ENCODE measurements at regions not wholly inside any gene's neighbourhood (a gene's known extent, or its start where the extent isn't known, plus 50 kb on each side); places are given as distances from the start of the nearest gene placed in this dataset.

DNA sequence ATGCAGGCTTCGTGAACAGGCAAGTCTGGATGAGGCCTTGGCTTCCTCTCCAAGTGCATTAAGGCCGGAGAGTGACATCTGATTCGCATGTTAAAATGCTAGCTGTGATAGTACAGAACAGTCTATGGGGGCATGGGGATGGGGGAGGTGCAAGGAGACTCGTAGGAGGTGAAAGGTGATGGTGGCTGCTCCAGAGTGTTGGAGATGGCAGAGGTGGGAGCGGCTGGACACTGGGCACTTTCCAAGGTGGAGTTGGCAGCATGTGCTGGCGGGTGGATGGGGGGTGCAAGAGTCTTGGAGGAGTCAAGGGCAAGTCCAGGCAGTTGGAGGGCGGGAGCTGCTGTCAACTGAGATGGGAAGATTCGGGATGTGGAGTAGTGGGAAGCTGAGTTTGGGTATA, 350.9 kb upstream of the TNRC6C start:
- no peak overlapping the region for H2AFZ ChIP-seq (ENCODE audit: low read length)
- H3K9me3 ChIP-seq (ENCODE audit: low read depth, low read length): no peaks in the 10 kb centered on the region
- peaks cover 5% of the 10 kb centered on the region for H3K4me1 ChIP-seq (ENCODE audit: insufficient read depth, low read length)
- TF ChIP-seq, protein P1, sequence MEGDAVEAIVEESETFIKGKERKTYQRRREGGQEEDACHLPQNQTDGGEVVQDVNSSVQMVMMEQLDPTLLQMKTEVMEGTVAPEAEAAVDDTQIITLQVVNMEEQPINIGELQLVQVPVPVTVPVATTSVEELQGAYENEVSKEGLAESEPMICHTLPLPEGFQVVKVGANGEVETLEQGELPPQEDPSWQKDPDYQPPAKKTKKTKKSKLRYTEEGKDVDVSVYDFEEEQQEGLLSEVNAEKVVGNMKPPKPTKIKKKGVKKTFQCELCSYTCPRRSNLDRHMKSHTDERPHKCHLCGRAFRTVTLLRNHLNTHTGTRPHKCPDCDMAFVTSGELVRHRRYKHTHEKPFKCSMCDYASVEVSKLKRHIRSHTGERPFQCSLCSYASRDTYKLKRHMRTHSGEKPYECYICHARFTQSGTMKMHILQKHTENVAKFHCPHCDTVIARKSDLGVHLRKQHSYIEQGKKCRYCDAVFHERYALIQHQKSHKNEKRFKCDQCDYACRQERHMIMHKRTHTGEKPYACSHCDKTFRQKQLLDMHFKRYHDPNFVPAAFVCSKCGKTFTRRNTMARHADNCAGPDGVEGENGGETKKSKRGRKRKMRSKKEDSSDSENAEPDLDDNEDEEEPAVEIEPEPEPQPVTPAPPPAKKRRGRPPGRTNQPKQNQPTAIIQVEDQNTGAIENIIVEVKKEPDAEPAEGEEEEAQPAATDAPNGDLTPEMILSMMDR (IDR thresholded peaks at IDR 0.05; ENCODE audit: extremely low read depth, low read depth, low read length): no peak
- no peak overlapping the region for H3K4me3 ChIP-seq (ENCODE audit: insufficient read depth, low read length)
- DNase-seq (ENCODE audit: insufficient read length, low spot score, missing footprints): no peak
- no peak overlapping the region for H3K27ac ChIP-seq (ENCODE audit: low read depth, low read length)
- no peaks in the 10 kb centered on the region for H4K20me1 ChIP-seq (ENCODE audit: insufficient read depth, low read length)
- no peaks in the 10 kb centered on the region for H3K79me2 ChIP-seq (ENCODE audit: insufficient read depth, low read length)
- H3K27me3 ChIP-seq (ENCODE audit: insufficient read depth, low read length): peaks cover 12% of the 10 kb centered on the region
- H3K36me3 ChIP-seq (ENCODE audit: insufficient read depth, low read length): no peaks in the 10 kb centered on the region
- no peak overlapping the region for H3K4me2 ChIP-seq (ENCODE audit: insufficient read depth, low read length)

DNA sequence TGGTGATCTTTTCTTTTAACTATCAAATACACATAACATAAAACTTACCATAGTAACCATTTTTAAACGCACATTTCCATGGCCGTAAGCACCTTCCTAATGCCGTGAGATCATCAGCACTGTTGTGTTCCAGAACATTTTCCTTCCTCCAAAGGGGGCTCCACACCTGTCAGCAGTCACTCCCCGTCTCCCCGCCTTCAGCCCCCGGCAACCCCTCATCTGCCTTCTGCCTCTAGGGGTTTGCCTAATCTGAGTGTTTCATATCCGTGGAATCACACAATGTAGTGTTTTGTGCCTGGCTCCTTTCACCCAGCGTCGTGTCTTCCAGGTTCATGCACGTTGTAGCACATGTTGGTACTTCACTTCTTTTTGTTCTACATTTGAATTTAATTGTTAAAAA, 350.1 kb upstream of the TNRC6C start:
- Histone ChIP-seq H3K4me2 (ENCODE audit: insufficient read depth, low read length) (no peak overlapping the region), H3K9me3 (ENCODE audit: low read depth, low read length) (no peaks in the 10 kb centered on the region), H4K20me1 (ENCODE audit: insufficient read depth, low read length) (no peaks in the 10 kb centered on the region), H3K4me1 (ENCODE audit: insufficient read depth, low read length) (no peaks in the 10 kb centered on the region), H3K27me3 (ENCODE audit: insufficient read depth, low read length) (peaks cover 16% of the 10 kb centered on the region), H3K79me2 (ENCODE audit: insufficient read depth, low read length) (no peaks in the 10 kb centered on the region), H3K36me3 (ENCODE audit: insufficient read depth, low read length) (no peaks in the 10 kb centered on the region), H3K4me3 (ENCODE audit: insufficient read depth, low read length) (no peak overlapping the region), H3K27ac (ENCODE audit: low read depth, low read length) (no peak overlapping the region), H2AFZ (ENCODE audit: low read length) (no peak overlapping the region)
- DNase-seq (ENCODE audit: insufficient read length, low spot score, missing footprints): no peak
- TF ChIP-seq, protein P1 (IDR thresholded peaks at IDR 0.05; ENCODE audit: extremely low read depth, low read depth, low read length): no peak

DNA sequence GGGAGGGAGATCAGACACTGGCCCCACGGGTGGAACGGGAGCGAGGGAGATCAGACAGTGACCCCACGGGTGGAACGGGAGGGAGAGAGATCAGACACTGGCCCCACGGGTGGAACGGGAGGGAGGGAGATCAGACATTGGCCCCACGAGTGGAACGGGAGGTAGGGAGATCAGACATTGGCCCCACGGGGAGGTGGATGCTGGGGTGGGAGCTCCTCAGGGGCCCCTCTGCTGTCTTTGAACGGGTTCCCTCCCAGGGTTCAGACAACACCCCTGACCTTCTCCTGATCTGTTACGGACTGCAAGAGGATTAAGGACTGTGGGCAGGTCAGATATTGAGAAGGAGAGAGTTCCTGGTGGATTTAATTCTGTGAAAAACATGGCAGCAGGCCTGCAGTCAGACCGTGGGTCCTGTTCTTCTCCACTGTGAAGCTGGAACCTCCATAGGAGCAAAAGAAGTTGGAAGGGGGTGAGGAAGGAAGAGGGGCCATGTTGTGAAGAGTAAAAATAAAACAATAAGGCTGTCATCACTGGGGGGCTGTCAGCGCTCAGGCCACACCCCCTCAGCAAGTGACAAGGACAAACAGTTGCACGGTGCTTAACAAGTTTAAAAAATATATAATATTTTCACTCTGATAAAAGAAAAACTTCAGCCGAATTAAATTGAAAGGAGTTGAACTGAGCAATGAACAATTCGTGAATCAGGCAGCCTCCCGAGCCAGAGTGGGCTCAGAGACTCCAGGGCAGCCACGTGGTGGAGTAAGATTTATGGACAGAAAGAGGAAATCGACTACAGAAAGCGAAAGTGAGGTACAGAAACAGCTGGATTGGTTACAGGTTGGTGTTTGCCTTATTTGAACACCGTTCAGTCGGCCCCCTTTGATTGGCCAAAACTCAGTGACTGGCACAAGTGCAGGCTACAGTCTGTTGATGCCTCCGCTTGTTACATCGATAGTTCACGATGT, 348.7 kb upstream of the TNRC6C start:
- Histone ChIP-seq H3K36me3 (ENCODE audit: insufficient read depth, low read length) (no peaks in the 10 kb centered on the region), H3K27me3 (ENCODE audit: insufficient read depth, low read length) (peaks cover 16% of the 10 kb centered on the region), H3K79me2 (ENCODE audit: insufficient read depth, low read length) (no peaks in the 10 kb centered on the region), H2AFZ (ENCODE audit: low read length) (peak overlapping the region; percentile 8), H3K4me3 (ENCODE audit: insufficient read depth, low read length) (peak overlapping the region; percentile 4), H3K4me1 (ENCODE audit: insufficient read depth, low read length) (no peaks in the 10 kb centered on the region), H4K20me1 (ENCODE audit: insufficient read depth, low read length) (no peaks in the 10 kb centered on the region), H3K4me2 (ENCODE audit: insufficient read depth, low read length) (peak overlapping the region; percentile 3), H3K9me3 (ENCODE audit: low read depth, low read length) (no peaks in the 10 kb centered on the region), H3K27ac (ENCODE audit: low read depth, low read length) (no peak overlapping the region)
- no peak for DNase-seq (ENCODE audit: insufficient read length, low spot score, missing footprints)
- TF ChIP-seq, protein P1 (IDR thresholded peaks at IDR 0.05; ENCODE audit: extremely low read depth, low read depth, low read length): no peak

DNA sequence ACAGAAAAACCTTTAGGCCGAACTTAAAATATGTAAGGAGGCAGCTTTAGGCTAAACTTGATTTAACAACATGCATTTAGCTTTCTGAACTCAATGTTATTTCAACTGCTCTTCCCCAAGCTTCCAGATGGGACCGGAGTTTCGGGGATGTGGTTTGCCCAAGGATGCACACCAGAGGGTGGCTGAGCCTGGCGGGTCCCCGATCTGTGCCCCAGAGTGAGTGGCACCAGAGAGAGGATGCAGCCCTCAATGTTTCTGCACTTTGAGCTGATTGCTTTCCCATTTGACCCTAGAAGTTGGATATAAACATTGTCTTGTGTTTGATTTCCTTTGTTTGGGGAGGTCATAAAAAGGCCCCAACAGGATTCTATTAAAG, 348.0 kb upstream of the TNRC6C start:
- no peaks in the 10 kb centered on the region for H3K36me3 ChIP-seq (ENCODE audit: insufficient read depth, low read length)
- TF ChIP-seq, protein P1 (IDR thresholded peaks at IDR 0.05; ENCODE audit: extremely low read depth, low read depth, low read length): no peak
- peak overlapping the region; percentile 3 for H3K4me2 ChIP-seq (ENCODE audit: insufficient read depth, low read length)
- no peak for DNase-seq (ENCODE audit: insufficient read length, low spot score, missing footprints)
- peak overlapping the region; percentile 4 for H3K4me3 ChIP-seq (ENCODE audit: insufficient read depth, low read length)
- no peak overlapping the region for H3K27ac ChIP-seq (ENCODE audit: low read depth, low read length)
- no peaks in the 10 kb centered on the region for H3K79me2 ChIP-seq (ENCODE audit: insufficient read depth, low read length)
- H4K20me1 ChIP-seq (ENCODE audit: insufficient read depth, low read length): no peaks in the 10 kb centered on the region
- peak overlapping the region; percentile 8 for H2AFZ ChIP-seq (ENCODE audit: low read length)
- H3K4me1 ChIP-seq (ENCODE audit: insufficient read depth, low read length): peaks cover under 1% of the 10 kb centered on the region
- H3K27me3 ChIP-seq (ENCODE audit: insufficient read depth, low read length): peaks cover 16% of the 10 kb centered on the region
- H3K9me3 ChIP-seq (ENCODE audit: low read depth, low read length): no peaks in the 10 kb centered on the region
